ENCODE measurements at regions not wholly inside any gene's neighbourhood (a gene's known extent, or its start where the extent isn't known, plus 50 kb on each side); places are given as distances from the start of the nearest gene placed in this dataset.

GRCh38 chr11:96963375-96963774 lies 573.6 kb downstream of the JRKL start:
- 56 to 90% methylated on average over 2 of the region's 2 CpGs for WGBS, 2 donors
- H3K36me3 ChIP-seq, result no peaks in the 10 kb centered on the region
- H3K27ac ChIP-seq, result no peak overlapping the region
- H3K9me3 ChIP-seq, result no peaks in the 10 kb centered on the region
- H3K4me1 ChIP-seq, result no peaks in the 10 kb centered on the region
- H3K27me3 ChIP-seq, result no peaks in the 10 kb centered on the region
- intact Hi-C loops (cut with DNase I), result no loop called here
- TF ChIP-seq CTCF (IDR thresholded peaks at IDR 0.05), result no peak
- TF ChIP-seq POLR2A (IDR thresholded peaks at IDR 0.05), result no peak
- no peak for DNase-seq
- H3K4me3 ChIP-seq, result no peak overlapping the region

- TF ChIP-seq CTCF (IDR thresholded peaks at IDR 0.05), result no peak
- TF ChIP-seq POLR2A (IDR thresholded peaks at IDR 0.05), result no peak
- Histone ChIP-seq H3K4me1 (no peaks in the 10 kb centered on the region), H3K9me3 (no peaks in the 10 kb centered on the region), H3K36me3 (no peaks in the 10 kb centered on the region), H3K27me3 (no peaks in the 10 kb centered on the region), H3K4me3 (no peak overlapping the region), H3K27ac (no peak overlapping the region)
- DNase-seq, result no peak
- 65 to 100% methylated on average over 1 to 2 of the region's 2 CpGs for WGBS, 2 donors
- intact Hi-C loops (cut with DNase I), result no loop called here
Measured at GRCh38 chr11:96964661-96965060, 574.8 kb downstream of the JRKL start.

- 43 to 65% methylated on average over 1 of the region's 1 CpG for WGBS, 2 donors
- no peaks in the 10 kb centered on the region for H3K9me3 ChIP-seq
- TF ChIP-seq POLR2A (IDR thresholded peaks at IDR 0.05) (no peak), CTCF (IDR thresholded peaks at IDR 0.05) (no peak)
Measured at GRCh38 chr11:96967616-96968015, 577.8 kb downstream of the JRKL start.

GRCh38 chr11:96969251-96969650 lies 579.4 kb downstream of the JRKL start:
- H3K36me3 ChIP-seq, result no peaks in the 10 kb centered on the region
- H3K27ac ChIP-seq, result no peak overlapping the region
- H3K9me3 ChIP-seq, result no peaks in the 10 kb centered on the region
- no peak for DNase-seq
- intact Hi-C loops (cut with DNase I), result no loop called here
- no peak for TF ChIP-seq CTCF (IDR thresholded peaks at IDR 0.05)
- no peak for TF ChIP-seq POLR2A (IDR thresholded peaks at IDR 0.05)
- no peak overlapping the region for H3K4me3 ChIP-seq
- H3K4me1 ChIP-seq, result no peaks in the 10 kb centered on the region
- WGBS, 2 donors, result 54 to 58% methylated on average over 2 of the region's 2 CpGs
- H3K27me3 ChIP-seq, result no peaks in the 10 kb centered on the region

More at GRCh38 chr11:96967616-96968015, 577.8 kb downstream of the JRKL start:
- H3K4me3 ChIP-seq, result no peak overlapping the region
- no peaks in the 10 kb centered on the region for H3K4me1 ChIP-seq
- no peak overlapping the region for H3K27ac ChIP-seq
- intact Hi-C loops (cut with DNase I), result no loop called here
- no peaks in the 10 kb centered on the region for H3K36me3 ChIP-seq
- no peak for DNase-seq
- H3K27me3 ChIP-seq, result no peaks in the 10 kb centered on the region

GRCh38 chr11:96978751-96979150 lies 588.9 kb downstream of the JRKL start:
- WGBS, 2 donors, result 64 to 69% methylated on average over 2 of the region's 2 CpGs
- H3K4me1 ChIP-seq, result no peaks in the 10 kb centered on the region
- H3K9me3 ChIP-seq, result no peaks in the 10 kb centered on the region
- H3K27me3 ChIP-seq, result no peaks in the 10 kb centered on the region
- DNase-seq, result no peak
- intact Hi-C loops (cut with DNase I), result no loop called here
- H3K27ac ChIP-seq, result no peak overlapping the region
- H3K36me3 ChIP-seq, result no peaks in the 10 kb centered on the region
- H3K4me3 ChIP-seq, result no peak overlapping the region
- TF ChIP-seq POLR2A (IDR thresholded peaks at IDR 0.05) (no peak), CTCF (IDR thresholded peaks at IDR 0.05) (no peak)

All from esophagus squamous epithelium (tissue), 5 donors.